HUES64 (cell line): ENCODE measurements at regions not wholly inside any gene's neighbourhood (a gene's known extent, or its start where the extent isn't known, plus 50 kb on each side); places are given as distances from the start of the nearest gene placed in this dataset.
"Not testable (repeated sequence)": the region's sequence is repeated elsewhere in the genome, so short reads cannot be mapped to it uniquely, and the experiment has no call there.

Experiments used
- H3K27ac ChIP-seq: 2 replicates; pipeline ENCODE4 v1.7.0; 2013; ENCODE audit warnings: low read depth, low read length, inconsistent platforms
- H3K27me3 ChIP-seq: 2 replicates; pipeline ENCODE4 v1.6.1; 2013; ENCODE audit warnings: mild to moderate bottlenecking, low read length; ENCODE audit not compliant: insufficient read depth
- H3K36me3 ChIP-seq: 2 replicates; pipeline ENCODE4 v1.6.1; 2013; ENCODE audit warnings: mild to moderate bottlenecking, low read length; ENCODE audit not compliant: insufficient read depth
- H3K4me1 ChIP-seq: 2 replicates; pipeline ENCODE4 v1.6.1; 2013; ENCODE audit warnings: mild to moderate bottlenecking, low read length, moderate library complexity; ENCODE audit not compliant: insufficient read depth
- H3K4me3 ChIP-seq: 2 replicates; pipeline ENCODE4 v1.5.1; 2013; ENCODE audit warnings: mild to moderate bottlenecking, low read length, moderate library complexity
- H3K9ac ChIP-seq: 2 replicates; pipeline ENCODE4 v1.6.1; 2013; ENCODE audit warnings: mild to moderate bottlenecking, low read depth, low read length
- H3K9me3 ChIP-seq: 2 replicates; pipeline ENCODE4 v1.6.1; 2013; ENCODE audit warnings: low read depth, low read length; ENCODE audit not compliant: insufficient read depth
- WGBS: fragments of 150-250, 120-280 bp; methylation state at CpG from one replicate; pipeline ENCODE4 v1.1.7; 2013; ENCODE audit warnings: missing lambda C conversion rate; 5-methylcytosine and 5-hydroxymethylcytosine counted together

GRCh38 chr4:4941751-4942150, 77.5 kb downstream of the CYTL1 start:
- 100% methylated on average over 1 of the region's 1 CpG for WGBS
- Histone ChIP-seq H3K9ac (no peak overlapping the region), H3K4me3 (no peak overlapping the region), H3K9me3 (no peaks in the 10 kb centered on the region), H3K27me3 (peaks cover 2% of the 10 kb centered on the region; the same call in 1 of the 2 replicates), H3K36me3 (no peaks in the 10 kb centered on the region), H3K4me1 (no peaks in the 10 kb centered on the region), H3K27ac (no peak overlapping the region)

- Histone ChIP-seq H3K9me3 (no peaks in the 10 kb centered on the region), H3K4me1 (no peaks in the 10 kb centered on the region), H3K36me3 (no peaks in the 10 kb centered on the region), H3K27ac (no peak overlapping the region), H3K4me3 (no peak overlapping the region), H3K9ac (no peak overlapping the region), H3K27me3 (peaks cover under 1% of the 10 kb centered on the region; the same call in 1 of the 2 replicates)
- WGBS: 94% methylated on average over 3 of the region's 3 CpGs
Observed at GRCh38 chr4:4942658-4943057, 76.6 kb downstream of the CYTL1 start.

GRCh38 chr4:4945021-4945420, 74.2 kb downstream of the CYTL1 start:
- H3K27ac ChIP-seq: no peak overlapping the region
- H3K9me3 ChIP-seq: no peaks in the 10 kb centered on the region
- no peaks in the 10 kb centered on the region for H3K27me3 ChIP-seq
- no peak overlapping the region for H3K4me3 ChIP-seq
- no peak overlapping the region for H3K9ac ChIP-seq
- H3K4me1 ChIP-seq: no peaks in the 10 kb centered on the region
- 85% methylated on average over 3 of the region's 3 CpGs for WGBS
- no peaks in the 10 kb centered on the region for H3K36me3 ChIP-seq

- Histone ChIP-seq H3K9me3 (no peaks in the 10 kb centered on the region), H3K27me3 (no peaks in the 10 kb centered on the region), H3K4me3 (no peak overlapping the region), H3K36me3 (no peaks in the 10 kb centered on the region), H3K4me1 (no peaks in the 10 kb centered on the region), H3K9ac (no peak overlapping the region), H3K27ac (no peak overlapping the region)
- WGBS: 42% methylated on average over 1 of the region's 1 CpG
Observed at GRCh38 chr4:4945829-4946228, 73.4 kb downstream of the CYTL1 start.

GRCh38 chr4:4946416-4946815, 72.8 kb downstream of the CYTL1 start:
- Histone ChIP-seq H3K27ac (no peak overlapping the region), H3K27me3 (no peaks in the 10 kb centered on the region), H3K9me3 (no peaks in the 10 kb centered on the region), H3K9ac (no peak overlapping the region), H3K4me1 (no peaks in the 10 kb centered on the region), H3K4me3 (no peak overlapping the region), H3K36me3 (no peaks in the 10 kb centered on the region)
- 89% methylated on average over 6 of the region's 6 CpGs for WGBS

GRCh38 chr4:4947721-4948120, 71.5 kb downstream of the CYTL1 start:
- WGBS: 98% methylated on average over 4 of the region's 5 CpGs
- no peaks in the 10 kb centered on the region for H3K27me3 ChIP-seq

GRCh38 chr4:4948370-4948769, 70.9 kb downstream of the CYTL1 start:
- Histone ChIP-seq H3K9ac (no peak overlapping the region), H3K27ac (no peak overlapping the region), H3K4me3 (no peak overlapping the region), H3K9me3 (peaks cover 6% of the 10 kb centered on the region; the same call in 1 of the 2 replicates), H3K4me1 (no peaks in the 10 kb centered on the region), H3K36me3 (no peaks in the 10 kb centered on the region), H3K27me3 (no peaks in the 10 kb centered on the region)
- WGBS: 70% methylated on average over 3 of the region's 3 CpGs

More at GRCh38 chr4:4947721-4948120, 71.5 kb downstream of the CYTL1 start:
- no peak overlapping the region for H3K9ac ChIP-seq
- H3K4me3 ChIP-seq: no peak overlapping the region
- H3K36me3 ChIP-seq: no peaks in the 10 kb centered on the region
- no peaks in the 10 kb centered on the region for H3K4me1 ChIP-seq
- no peaks in the 10 kb centered on the region for H3K9me3 ChIP-seq
- no peak overlapping the region for H3K27ac ChIP-seq

- no peak overlapping the region for H3K4me3 ChIP-seq
- 85% methylated on average over 8 of the region's 9 CpGs for WGBS
- no peaks in the 10 kb centered on the region for H3K27me3 ChIP-seq
- H3K9me3 ChIP-seq: peaks cover 9% of the 10 kb centered on the region; the same call in 1 of the 2 replicates
- H3K9ac ChIP-seq: no peak overlapping the region
- H3K36me3 ChIP-seq: no peaks in the 10 kb centered on the region
- no peak overlapping the region for H3K27ac ChIP-seq
- H3K4me1 ChIP-seq: no peaks in the 10 kb centered on the region
Observed at GRCh38 chr4:4950561-4951290, 68.5 kb downstream of the CYTL1 start.

GRCh38 chr4:4952273-4952672, 67.0 kb downstream of the CYTL1 start:
- H3K4me1 ChIP-seq: no peaks in the 10 kb centered on the region
- H3K36me3 ChIP-seq: no peaks in the 10 kb centered on the region
- 90% methylated on average over 1 of the region's 2 CpGs for WGBS
- H3K9me3 ChIP-seq: peaks cover 9% of the 10 kb centered on the region; the same call in 1 of the 2 replicates
- no peak overlapping the region for H3K4me3 ChIP-seq
- H3K27me3 ChIP-seq: no peaks in the 10 kb centered on the region
- H3K9ac ChIP-seq: no peak overlapping the region
- no peak overlapping the region for H3K27ac ChIP-seq

- 0 out of 2 replicates have a peak overlapping the region, but pooled peaks have one; percentile 23 for H3K4me3 ChIP-seq
- not testable (repeated sequence) for H3K27me3 ChIP-seq, H3K9ac ChIP-seq, H3K36me3 ChIP-seq, H3K4me1 ChIP-seq, H3K27ac ChIP-seq
- peaks cover 41% of the 10 kb centered on the region for H3K9me3 ChIP-seq
- WGBS: 70% methylated on average over 23 of the region's 29 CpGs
Observed at GRCh38 chr4:4959344-4960074, 59.7 kb downstream of the CYTL1 start.

GRCh38 chr4:4960574-4960973, 58.7 kb downstream of the CYTL1 start:
- Histone ChIP-seq H3K9me3 (peaks cover 41% of the 10 kb centered on the region), H3K4me3 (no peak overlapping the region), H3K36me3 (no peaks in the 10 kb centered on the region), H3K27ac (no peak overlapping the region), H3K9ac (no peak overlapping the region), H3K4me1 (no peaks in the 10 kb centered on the region), H3K27me3 (no peaks in the 10 kb centered on the region)
- 89% methylated on average over 2 of the region's 2 CpGs for WGBS
